Thoracic aorta (tissue), 2 donors: ENCODE measurements at regions not wholly inside any gene's neighbourhood (a gene's known extent, or its start where the extent isn't known, plus 50 kb on each side); places are given as distances from the start of the nearest gene placed in this dataset.

Source experiments
- ATAC-seq: fragments of 150-250 bp; one replicate; pipeline ENCODE4 v1.8.0; 2017; ENCODE audit warnings: low read depth; ENCODE audit not compliant: insufficient number of reproducible peaks, low FRiP score
- DNase-seq: peaks from one replicate; pipeline ENCODE4 v3.0.0-alpha.2; 2020; ENCODE audit warnings: low spot score
- H3K27ac ChIP-seq, 2 donors: fragments of 200-600 bp; sonication (generic); 1 replicate in 1 of 2; 2 replicates in 1 of 2; pipeline ENCODE4 v1.5.1; 2016; ENCODE audit warnings: mild to moderate bottlenecking in 2 of 2, moderate library complexity in 2 of 2
- H3K27me3 ChIP-seq: fragments of 200-600 bp; sonication (generic); replicated peaks from 2 replicates; pipeline ENCODE4 v1.6.0; 2016; ENCODE audit warnings: mild to moderate bottlenecking; ENCODE audit not compliant: insufficient read depth
- H3K36me3 ChIP-seq: fragments of 200-600 bp; sonication (generic); one replicate; pipeline ENCODE4 v1.5.1; 2016
- H3K4me1 ChIP-seq, 2 donors: fragments of 200-600 bp; sonication (generic); 1 replicate in 1 of 2; 2 replicates in 1 of 2; pipeline versions ENCODE4 v1.5.1 to v1.6.0; 2016; ENCODE audit warnings: low read depth in 2 of 2, mild to moderate bottlenecking in 1 of 2; ENCODE audit not compliant: control insufficient read depth in 1 of 2
- H3K4me3 ChIP-seq: fragments of 200-600 bp; sonication (generic); 2 replicates; pipeline ENCODE4 v1.5.1; 2016; ENCODE audit warnings: mild to moderate bottlenecking
- H3K9me3 ChIP-seq: fragments of 200-600 bp; sonication (generic); 2 replicates; pipeline ENCODE4 v1.5.1; 2016
- TF ChIP-seq, protein P1 (sequence below): fragments of 200-600 bp; sonication (generic); IDR thresholded peaks from one replicate; pipeline ENCODE4 v1.5.1; 2019; ENCODE audit warnings: antibody characterized with exemption

DNA sequence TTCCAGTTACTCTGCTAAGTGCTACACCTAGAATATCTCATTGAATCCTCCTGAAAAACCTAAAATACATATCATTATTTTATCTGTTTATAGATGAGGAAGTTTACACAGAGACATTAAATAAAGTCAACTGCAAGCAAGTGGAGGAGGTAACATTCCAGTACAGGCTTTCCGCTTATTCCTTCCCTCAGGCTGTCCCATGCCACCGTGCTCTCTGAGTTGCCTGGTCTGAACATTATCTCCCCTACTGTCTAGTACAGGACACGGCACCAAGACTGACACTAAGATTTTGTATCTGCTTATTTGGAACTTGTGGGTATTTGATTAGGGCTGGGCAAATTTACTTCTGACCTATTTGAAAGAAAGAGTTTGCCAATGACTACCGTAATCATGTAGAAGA is 172.4 kb upstream of the STK32A start:
- DNase-seq (no peak), ATAC-seq (no peak)
- no peaks in the 10 kb centered on the region for H3K36me3 ChIP-seq
- no peaks in the 10 kb centered on the region for H3K9me3 ChIP-seq
- H3K4me3 ChIP-seq, result no peak overlapping the region
- H3K4me1 ChIP-seq, result no peaks in the 10 kb centered on the region
- TF ChIP-seq, protein P1, sequence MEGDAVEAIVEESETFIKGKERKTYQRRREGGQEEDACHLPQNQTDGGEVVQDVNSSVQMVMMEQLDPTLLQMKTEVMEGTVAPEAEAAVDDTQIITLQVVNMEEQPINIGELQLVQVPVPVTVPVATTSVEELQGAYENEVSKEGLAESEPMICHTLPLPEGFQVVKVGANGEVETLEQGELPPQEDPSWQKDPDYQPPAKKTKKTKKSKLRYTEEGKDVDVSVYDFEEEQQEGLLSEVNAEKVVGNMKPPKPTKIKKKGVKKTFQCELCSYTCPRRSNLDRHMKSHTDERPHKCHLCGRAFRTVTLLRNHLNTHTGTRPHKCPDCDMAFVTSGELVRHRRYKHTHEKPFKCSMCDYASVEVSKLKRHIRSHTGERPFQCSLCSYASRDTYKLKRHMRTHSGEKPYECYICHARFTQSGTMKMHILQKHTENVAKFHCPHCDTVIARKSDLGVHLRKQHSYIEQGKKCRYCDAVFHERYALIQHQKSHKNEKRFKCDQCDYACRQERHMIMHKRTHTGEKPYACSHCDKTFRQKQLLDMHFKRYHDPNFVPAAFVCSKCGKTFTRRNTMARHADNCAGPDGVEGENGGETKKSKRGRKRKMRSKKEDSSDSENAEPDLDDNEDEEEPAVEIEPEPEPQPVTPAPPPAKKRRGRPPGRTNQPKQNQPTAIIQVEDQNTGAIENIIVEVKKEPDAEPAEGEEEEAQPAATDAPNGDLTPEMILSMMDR, result no peak
- H3K27me3 ChIP-seq, result no peaks in the 10 kb centered on the region
- no peak overlapping the region for H3K27ac ChIP-seq

DNA sequence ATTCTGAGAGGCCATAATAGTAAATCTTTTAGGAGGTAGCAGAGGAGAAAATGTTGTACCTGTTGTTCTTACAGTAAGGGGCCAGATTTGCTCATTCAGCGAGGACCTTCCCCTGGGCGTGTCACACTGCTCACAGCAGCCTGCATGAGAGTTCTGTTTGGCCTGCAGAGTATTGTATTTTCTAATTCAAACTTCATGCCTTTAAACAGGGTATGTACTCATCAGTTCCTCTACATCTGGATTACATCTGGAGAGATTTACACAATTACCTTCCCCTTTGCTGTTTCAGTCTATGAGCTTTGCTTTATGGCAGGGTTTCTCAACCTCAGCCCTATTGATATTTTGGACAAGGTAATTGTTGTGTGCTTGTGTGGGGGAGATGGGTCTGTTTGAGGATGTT is 170.9 kb upstream of the STK32A start:
- TF ChIP-seq, protein P1, result no peak
- no peaks in the 10 kb centered on the region for H3K9me3 ChIP-seq
- no peaks in the 10 kb centered on the region for H3K27me3 ChIP-seq
- H3K4me3 ChIP-seq, result no peak overlapping the region
- DNase-seq (no peak), ATAC-seq (no peak)
- no peaks in the 10 kb centered on the region for H3K4me1 ChIP-seq
- H3K36me3 ChIP-seq, result no peaks in the 10 kb centered on the region
- H3K27ac ChIP-seq, result no peak overlapping the region

GRCh38 chr5:147065071-147065470 is 169.8 kb upstream of the STK32A start:
- H3K4me1 ChIP-seq, result no peaks in the 10 kb centered on the region
- TF ChIP-seq, protein P1, result no peak
- H3K36me3 ChIP-seq, result no peaks in the 10 kb centered on the region
- no peak overlapping the region for H3K27ac ChIP-seq
- H3K4me3 ChIP-seq, result no peak overlapping the region
- H3K9me3 ChIP-seq, result no peaks in the 10 kb centered on the region
- ATAC-seq (no peak), DNase-seq (no peak)
- H3K27me3 ChIP-seq, result no peaks in the 10 kb centered on the region

DNA sequence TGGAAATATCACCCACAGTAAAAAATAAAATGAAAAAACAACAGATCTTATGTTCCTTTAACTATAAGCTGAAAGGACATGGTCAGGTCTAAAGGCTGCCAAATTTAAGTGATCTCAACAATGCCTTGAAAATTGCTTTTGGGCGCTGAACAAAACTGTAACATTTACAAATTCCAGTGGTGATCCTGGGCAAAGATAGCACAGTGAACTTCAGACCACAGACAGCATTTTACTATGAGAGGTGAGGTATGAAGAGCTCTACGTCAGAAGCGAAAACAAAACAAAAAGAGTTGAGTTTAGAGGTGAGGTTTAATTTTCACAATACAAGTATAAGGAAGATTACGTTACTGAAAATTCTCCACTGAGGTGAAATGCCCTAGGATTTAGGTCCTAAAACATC is 165.8 kb upstream of the STK32A start:
- Histone ChIP-seq H3K36me3 (no peaks in the 10 kb centered on the region), H3K27ac (no peak overlapping the region), H3K27me3 (no peaks in the 10 kb centered on the region), H3K9me3 (no peaks in the 10 kb centered on the region), H3K4me1 (no peaks in the 10 kb centered on the region), H3K4me3 (no peak overlapping the region)
- no peak for ATAC-seq
- TF ChIP-seq, protein P1, result no peak
- no peak for DNase-seq

- Histone ChIP-seq H3K27me3 (no peaks in the 10 kb centered on the region), H3K9me3 (no peaks in the 10 kb centered on the region), H3K4me3 (no peak overlapping the region), H3K4me1 (no peaks in the 10 kb centered on the region), H3K27ac (no peak overlapping the region), H3K36me3 (no peaks in the 10 kb centered on the region)
- DNase-seq (no peak), ATAC-seq (no peak)
- TF ChIP-seq, protein P1, result no peak
These were observed 162.2 kb upstream of the STK32A start for GRCh38 chr5:147072622-147073021.
